HG03442 (cell line): ENCODE measurements at regions not wholly inside any gene's neighbourhood (a gene's known extent, or its start where the extent isn't known, plus 50 kb on each side); places are given as distances from the start of the nearest gene placed in this dataset.

Experiments used
- ATAC-seq: cut with Tn5 transposase; IDR thresholded peaks from one replicate; pipeline ENCODE4 v1.9.1; 2021; ENCODE audit warnings: mild to moderate bottlenecking, moderate library complexity; ENCODE audit not compliant: unreplicated experiment

- ATAC-seq, result no peak
These were observed 513.7 kb upstream of the PLXNA2 start for GRCh38 chr1:208757846-208758245.

DNA sequence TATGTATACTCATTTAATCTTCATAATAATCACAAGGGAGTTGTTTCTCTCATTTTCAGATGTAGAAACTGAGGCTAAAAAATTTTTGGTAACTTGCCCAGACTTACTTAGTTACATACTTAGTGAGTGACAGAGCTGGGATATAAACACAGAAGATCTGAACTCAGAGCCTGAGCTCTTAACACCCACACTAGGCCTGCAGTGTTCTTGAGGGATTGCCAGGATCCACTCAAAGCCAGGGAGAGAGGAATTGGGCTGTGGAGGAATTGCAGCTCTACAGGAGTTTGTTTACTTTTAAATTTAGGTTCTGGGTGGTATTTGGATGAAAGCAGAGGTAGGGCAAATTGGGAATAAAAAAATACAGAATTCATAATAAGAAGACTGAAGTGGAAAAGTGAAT is 515.1 kb upstream of the PLXNA2 start:
- no peak for ATAC-seq

GRCh38 chr1:208763971-208764370 is 519.8 kb upstream of the PLXNA2 start:
- ATAC-seq, result no peak

DNA sequence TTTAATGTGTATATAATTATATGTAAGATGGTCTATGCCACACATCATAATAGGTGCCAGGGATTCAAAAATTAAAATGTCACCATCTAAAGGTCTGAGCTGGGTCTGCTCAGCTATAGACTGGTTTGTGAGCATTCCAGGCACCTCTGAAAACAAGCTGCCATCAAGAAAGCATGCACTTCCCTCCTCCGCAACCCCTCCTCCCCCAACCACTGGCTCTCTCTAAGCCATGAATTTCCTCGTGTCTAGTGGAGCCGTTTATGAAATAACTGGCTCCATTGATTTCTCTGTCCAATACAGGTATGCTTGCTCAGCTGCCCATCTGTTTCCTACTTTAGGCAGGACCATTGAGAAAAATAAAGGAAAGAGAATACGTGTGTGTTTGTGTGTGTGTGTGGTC is 522.6 kb upstream of the PLXNA2 start:
- no peak for ATAC-seq

GRCh38 chr1:208767816-208768215 is 523.6 kb upstream of the PLXNA2 start:
- ATAC-seq, result no peak

DNA sequence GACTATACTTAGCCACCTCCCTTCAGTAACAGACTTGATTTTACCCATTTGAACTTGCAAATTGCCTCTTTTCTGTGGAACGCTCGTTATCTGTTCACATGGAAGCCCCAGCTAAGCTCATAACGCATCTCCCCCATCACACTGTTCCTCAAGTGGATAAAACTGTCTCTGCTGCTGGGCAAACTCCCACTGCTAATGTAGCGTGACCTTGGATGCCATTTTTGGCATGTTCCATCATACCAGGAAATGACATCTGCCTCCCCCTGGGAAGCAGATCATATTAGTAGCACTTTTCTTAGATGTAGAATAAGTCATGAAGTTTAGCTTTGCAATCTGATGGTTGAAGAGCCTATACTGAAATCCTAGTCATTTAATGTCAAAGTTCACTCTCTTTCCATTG is 528.7 kb upstream of the PLXNA2 start:
- ATAC-seq, result no peak

GRCh38 chr1:208775841-208776240 is 531.7 kb upstream of the PLXNA2 start:
- ATAC-seq, result no peak

GRCh38 chr1:208778417-208778816 is 534.2 kb upstream of the PLXNA2 start:
- ATAC-seq, result no peak

DNA sequence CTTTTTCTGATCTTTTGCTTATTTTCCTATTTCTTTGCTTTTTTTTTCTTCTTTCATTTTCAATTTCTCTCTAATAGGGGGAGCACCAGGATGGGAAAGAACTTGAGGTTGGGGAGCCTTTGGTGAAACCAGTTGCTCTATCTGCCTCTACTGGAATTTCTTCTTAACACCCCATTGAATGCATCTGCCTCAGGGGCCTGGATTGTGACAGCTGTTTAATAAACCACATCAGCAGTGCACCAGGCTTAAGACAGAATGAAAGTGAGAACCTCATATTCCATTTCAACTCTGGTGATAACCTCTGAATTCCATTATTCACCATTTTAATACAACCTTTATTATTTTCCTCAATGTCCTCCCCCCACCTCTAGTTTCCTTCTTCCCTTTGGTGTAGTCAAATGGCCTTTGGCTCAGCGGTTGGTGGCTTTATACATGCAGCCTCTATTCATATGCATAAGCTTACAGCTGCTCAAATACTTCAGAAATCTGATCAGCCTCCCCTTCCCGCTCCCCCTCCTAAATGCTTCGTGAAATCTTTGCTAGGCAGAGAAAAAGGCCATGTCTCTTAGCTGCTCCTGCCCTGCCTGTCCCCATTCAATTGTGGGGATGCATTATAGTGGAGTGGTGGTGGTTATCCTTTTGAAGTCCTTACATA is 537.3 kb upstream of the PLXNA2 start:
- no peak for ATAC-seq

GRCh38 chr1:208782186-208782585 is 538.0 kb upstream of the PLXNA2 start:
- no peak for ATAC-seq

DNA sequence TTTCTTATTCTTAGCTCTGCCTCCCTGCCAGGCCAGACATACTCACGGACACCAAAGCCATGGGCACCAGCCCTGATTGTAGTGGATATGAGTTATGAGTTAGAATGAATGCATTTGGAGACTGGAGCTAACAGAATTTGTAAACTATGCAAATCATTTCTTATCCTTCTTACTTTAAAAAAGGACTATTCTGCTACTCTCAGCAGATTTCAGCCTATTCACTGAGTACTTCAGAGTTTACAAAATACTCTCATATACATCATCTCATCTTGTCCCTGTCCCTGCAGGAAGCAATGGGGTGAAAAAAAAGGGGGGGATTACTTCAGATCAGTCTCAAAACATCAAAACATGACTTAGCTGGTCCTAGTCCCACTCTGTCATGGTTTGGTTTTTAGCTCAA is 541.4 kb upstream of the PLXNA2 start:
- ATAC-seq, result no peak

DNA sequence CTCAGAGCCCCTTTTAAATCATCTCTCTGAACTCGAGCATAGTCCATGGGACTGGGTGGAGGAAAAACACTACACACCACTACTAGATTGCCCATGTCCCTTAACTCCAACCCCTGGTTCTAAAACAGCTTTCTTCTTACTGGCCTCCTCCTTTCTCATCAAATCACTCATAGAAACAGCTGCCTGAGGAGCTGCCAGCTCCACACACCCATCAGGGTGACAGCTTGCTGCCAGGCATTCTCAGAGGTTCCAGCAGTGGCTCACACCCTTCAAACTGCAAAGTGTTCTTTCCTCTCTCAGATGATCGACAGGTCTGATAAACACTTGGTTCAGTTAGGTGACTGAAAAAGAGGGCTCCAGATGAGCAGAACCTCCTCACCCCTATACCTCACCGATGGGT is 543.0 kb upstream of the PLXNA2 start:
- no peak for ATAC-seq

GRCh38 chr1:208788013-208788540 is 543.9 kb upstream of the PLXNA2 start:
- no peak for ATAC-seq

- no peak for ATAC-seq
These were observed 547.3 kb upstream of the PLXNA2 start for GRCh38 chr1:208791456-208791855.

DNA sequence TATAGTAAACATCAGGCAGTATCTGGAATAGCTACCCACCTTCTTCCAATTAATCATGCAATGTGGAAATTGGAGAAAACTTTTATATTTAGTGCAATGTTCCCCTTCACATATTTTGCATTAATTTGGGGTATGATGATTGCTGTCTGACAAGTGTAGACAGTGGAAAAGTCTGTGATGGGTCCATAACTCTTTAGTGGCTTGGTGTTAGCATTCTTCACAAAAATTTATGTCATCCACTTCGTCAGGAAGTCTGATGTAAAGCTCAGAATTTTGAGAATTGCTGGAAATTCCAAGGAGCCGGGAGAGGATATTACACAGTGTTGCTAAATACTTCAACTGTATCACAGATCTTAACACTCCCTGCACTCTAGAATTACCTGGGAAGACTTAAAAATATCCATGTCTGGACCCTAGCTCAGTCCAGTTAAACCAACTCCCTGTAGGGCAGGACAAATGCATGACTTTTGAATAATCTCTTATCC is 549.7 kb upstream of the PLXNA2 start:
- ATAC-seq, result no peak

- no peak for ATAC-seq
These were observed 555.0 kb upstream of the PLXNA2 start for GRCh38 chr1:208799186-208799585.

DNA sequence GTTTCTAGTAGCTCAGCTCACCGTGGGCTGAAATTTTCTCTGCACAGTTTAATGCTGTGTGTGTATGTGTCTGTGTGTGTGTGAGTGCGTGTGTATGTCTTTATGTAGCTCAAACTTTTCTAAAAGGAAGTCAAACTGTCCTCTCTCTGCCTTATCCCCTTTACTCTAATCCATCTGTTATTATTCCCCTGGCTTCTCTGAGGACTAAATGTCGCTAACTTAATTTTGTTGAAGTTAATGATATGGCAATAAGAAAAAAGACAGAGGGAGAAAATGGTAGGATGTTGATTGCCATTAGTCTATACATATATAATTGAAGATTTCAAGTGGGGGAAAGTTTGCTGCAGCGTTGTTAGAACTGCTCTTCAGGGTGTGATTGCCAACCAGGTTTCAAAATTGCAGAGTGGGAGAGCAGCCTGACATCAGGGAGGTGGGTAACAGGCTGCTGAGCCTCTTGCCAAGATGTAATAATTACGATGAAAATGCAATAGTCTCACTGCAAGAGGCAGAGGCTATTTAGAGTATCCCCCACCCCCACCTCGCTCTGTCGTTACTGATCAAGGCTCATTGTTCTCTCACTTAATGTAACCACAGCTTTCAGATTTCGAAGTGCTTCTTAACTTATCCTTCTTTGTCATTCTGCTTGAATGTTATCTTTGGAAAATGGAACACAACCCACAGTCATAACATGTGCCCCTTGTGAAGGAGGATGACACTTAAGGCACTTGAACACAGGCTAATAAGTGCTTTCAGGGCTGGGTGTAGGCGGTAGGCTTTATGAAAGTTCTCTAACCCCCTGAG is 559.0 kb upstream of the PLXNA2 start:
- no peak for ATAC-seq

- no peak for ATAC-seq
These were observed 563.4 kb upstream of the PLXNA2 start for GRCh38 chr1:208807446-208808127.

DNA sequence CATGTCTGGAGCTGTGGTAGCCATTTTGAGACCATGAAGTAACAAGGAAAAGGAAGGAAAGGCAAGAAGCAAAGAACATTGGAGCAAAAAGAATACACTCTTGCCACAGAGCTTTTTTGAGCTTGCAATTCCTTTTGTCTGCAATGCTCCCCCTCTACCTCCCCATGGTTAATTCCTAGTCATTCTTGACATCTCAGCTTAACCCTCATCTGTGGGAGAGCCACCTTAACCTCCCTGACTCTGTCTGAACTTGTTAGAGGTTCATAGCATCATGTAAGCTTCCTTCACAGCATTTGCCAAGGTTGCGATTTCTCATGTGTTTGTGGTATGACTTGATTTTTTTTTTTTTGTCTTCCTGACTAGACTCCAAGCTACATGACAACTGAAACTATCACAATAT is 564.1 kb upstream of the PLXNA2 start:
- ATAC-seq, result no peak

GRCh38 chr1:208809876-208810275 is 565.7 kb upstream of the PLXNA2 start:
- no peak for ATAC-seq

GRCh38 chr1:208818770-208819445 is 574.7 kb upstream of the PLXNA2 start:
- ATAC-seq, result no peak
